LNCAP (cell line): ENCODE measurements at regions not wholly inside any gene's neighbourhood (a gene's known extent, or its start where the extent isn't known, plus 50 kb on each side); places are given as distances from the start of the nearest gene placed in this dataset.

ENCODE experiments used
- CTCF ChIP-seq: fragments of 450-650 bp; IDR thresholded peaks from 2 replicates; pipeline ENCODE4 v1.5.1; 2017; ENCODE audit warnings: mild to moderate bottlenecking

GRCh38 chr7:76121044-76121443 lies 73.1 kb downstream of the MDH2 start:
- TF ChIP-seq CTCF, result no peak

GRCh38 chr7:76122516-76123239 lies 74.8 kb downstream of the MDH2 start:
- no peak for TF ChIP-seq CTCF

GRCh38 chr7:76123316-76123715 lies 75.4 kb downstream of the MDH2 start:
- TF ChIP-seq CTCF, result no peak

- no peak for TF ChIP-seq CTCF
Observed at GRCh38 chr7:76125560-76125959, 76.1 kb upstream of the SRRM3 start.

- TF ChIP-seq CTCF, result no peak
Observed at GRCh38 chr7:76126632-76127031, 75.1 kb upstream of the SRRM3 start.

GRCh38 chr7:76129366-76129765 lies 72.3 kb upstream of the SRRM3 start:
- TF ChIP-seq CTCF, result no peak

- TF ChIP-seq CTCF, result no peak
Observed at GRCh38 chr7:76129836-76130235, 71.9 kb upstream of the SRRM3 start.

- TF ChIP-seq CTCF, result peak; percentile 58
Observed at GRCh38 chr7:76130661-76131060, 71.0 kb upstream of the SRRM3 start.
